ENCODE measurements at regions not wholly inside any gene's neighbourhood (a gene's known extent, or its start where the extent isn't known, plus 50 kb on each side); places are given as distances from the start of the nearest gene placed in this dataset.

- TF ChIP-seq POLR2A (IDR thresholded peaks at IDR 0.05; ENCODE audit: low read depth, low read length): no peak
- TF ChIP-seq CTCF (IDR thresholded peaks at IDR 0.05; ENCODE audit: extremely low read depth in 1 of 2, insufficient read depth in 1 of 2, low read depth in 1 of 2, low read length in 2 of 2): no peak
Observed at GRCh38 chr6:143594647-143595046, 83.1 kb upstream of the PHACTR2 start.

Data from endothelial cell of umbilical vein (primary cell).